NB4 (cell line): ENCODE measurements at regions not wholly inside any gene's neighbourhood (a gene's known extent, or its start where the extent isn't known, plus 50 kb on each side); places are given as distances from the start of the nearest gene placed in this dataset.

ENCODE experiments used
- CTCF ChIP-seq: IDR thresholded peaks from one replicate; pipeline ENCODE4 v1.5.1; 2012; ENCODE audit warnings: low read depth, low read length
- MAX ChIP-seq: IDR thresholded peaks from 2 replicates; pipeline ENCODE4 v1.6.1; 2011; ENCODE audit warnings: low read depth, low read length
- MYC ChIP-seq: IDR thresholded peaks from 2 replicates; pipeline ENCODE4 v1.6.1; 2011; ENCODE audit warnings: low read depth, low read length
- POLR2A ChIP-seq: IDR thresholded peaks from 2 replicates; pipeline ENCODE4 v1.6.1; 2011; ENCODE audit warnings: mild to moderate bottlenecking; ENCODE audit not compliant: insufficient read length; ENCODE audit errors: extremely low read depth

GRCh38 chr10:21318540-21319167 is 206.8 kb downstream of the SKIDA1 start:
- TF ChIP-seq CTCF, result no peak
- TF ChIP-seq POLR2A, result no peak
- no peak for TF ChIP-seq MYC
- TF ChIP-seq MAX, result no peak
